Mesendoderm (in vitro differentiated cells): ENCODE measurements at regions not wholly inside any gene's neighbourhood (a gene's known extent, or its start where the extent isn't known, plus 50 kb on each side); places are given as distances from the start of the nearest gene placed in this dataset.
A peak's percentile ranks its signal among the peaks of the same experiment; 100 is the strongest.

Source experiments
- DNase-seq: peaks from one replicate; pipeline ENCODE4 v3.0.0; 2013
- H2AK5ac ChIP-seq: 2 replicates; pipeline ENCODE4 v1.6.1; 2013; ENCODE audit warnings: low read length, inconsistent platforms
- H2BK120ac ChIP-seq: 2 replicates; pipeline ENCODE4 v1.6.1; 2013; ENCODE audit warnings: low read depth, mild to moderate bottlenecking, low read length, moderate library complexity, mixed read lengths
- H2BK15ac ChIP-seq: replicated peaks from 2 replicates; pipeline ENCODE4 v1.6.1; 2013; ENCODE audit warnings: low read depth, mild to moderate bottlenecking, moderate library complexity
- H2BK5ac ChIP-seq: 2 replicates; pipeline ENCODE4 v1.6.1; 2013; ENCODE audit warnings: low read length, inconsistent platforms
- H3K18ac ChIP-seq: 2 replicates; pipeline ENCODE4 v1.6.1; 2013; ENCODE audit warnings: mild to moderate bottlenecking, low read length, mixed read lengths
- H3K23ac ChIP-seq: one replicate; pipeline ENCODE4 v1.6.1; 2013; ENCODE audit warnings: low read length
- H3K27ac ChIP-seq: 2 replicates; pipeline ENCODE4 v1.5.1; 2013; ENCODE audit warnings: low read depth, mild to moderate bottlenecking, inconsistent platforms, low read length, moderate library complexity
- H3K27me3 ChIP-seq: 2 replicates; pipeline ENCODE4 v1.6.1; 2013; ENCODE audit warnings: low read length, control low read depth, mild to moderate bottlenecking, inconsistent platforms; ENCODE audit not compliant: insufficient read depth, poor library complexity
- H3K36me3 ChIP-seq: 2 replicates; pipeline ENCODE4 v1.6.1; 2013; ENCODE audit warnings: low read length, inconsistent platforms; ENCODE audit not compliant: control insufficient read depth, insufficient read depth
- H3K4ac ChIP-seq: one replicate; pipeline ENCODE4 v1.6.1; 2013; ENCODE audit warnings: low read depth, mild to moderate bottlenecking, low read length, moderate library complexity
- H3K4me1 ChIP-seq: 2 replicates; pipeline ENCODE4 v1.6.1; 2013; ENCODE audit warnings: low read depth, low read length, inconsistent platforms; ENCODE audit not compliant: control insufficient read depth
- H3K4me2 ChIP-seq: 2 replicates; pipeline ENCODE4 v1.6.1; 2013; ENCODE audit warnings: low read length
- H3K4me3 ChIP-seq: 2 replicates; pipeline ENCODE4 v1.5.1; 2013; ENCODE audit warnings: mild to moderate bottlenecking, low read length
- H3K56ac ChIP-seq: one replicate; pipeline ENCODE4 v1.6.1; 2013; ENCODE audit warnings: low read length
- H3K79me1 ChIP-seq: 2 replicates; pipeline ENCODE4 v1.6.1; 2013; ENCODE audit warnings: low read length, inconsistent platforms
- H3K79me2 ChIP-seq: 2 replicates; pipeline ENCODE4 v1.6.1; 2013; ENCODE audit warnings: mild to moderate bottlenecking, low read length; ENCODE audit not compliant: control insufficient read depth, insufficient read depth
- H3K9ac ChIP-seq: 2 replicates; pipeline ENCODE4 v1.6.1; 2013; ENCODE audit warnings: low read length, inconsistent platforms
- H4K5ac ChIP-seq: one replicate; pipeline ENCODE4 v1.6.1; 2013; ENCODE audit warnings: low read length
- H4K8ac ChIP-seq: one replicate; pipeline ENCODE4 v1.6.1; 2013; ENCODE audit warnings: low read depth, mild to moderate bottlenecking, control low read depth, low read length, moderate library complexity
- WGBS: extraction: QIAGEN DNeasy Blood & Tissue Kit; methylation state at CpG from one replicate; pipeline ENCODE4 v1.1.7; 2013; ENCODE audit warnings: low lambda C conversion rate, missing lambda C conversion rate; ENCODE audit not compliant: insufficient coverage; ENCODE audit errors: extremely low coverage; 5-methylcytosine and 5-hydroxymethylcytosine counted together

GRCh38 chr9:107874591-107875369 lies 385.2 kb upstream of the KLF4 start:
- Histone ChIP-seq H2AK5ac (no peak overlapping the region), H3K36me3 (no peaks in the 10 kb centered on the region), H2BK15ac (no peak overlapping the region), H3K4me1 (peaks cover 6% of the 10 kb centered on the region), H4K8ac (no peak overlapping the region), H3K4me2 (no peak overlapping the region), H3K79me1 (no peaks in the 10 kb centered on the region), H3K27ac (no peak overlapping the region), H3K4ac (no peak overlapping the region), H4K5ac (no peak overlapping the region), H3K4me3 (no peak overlapping the region), H3K56ac (no peak overlapping the region), H3K23ac (no peak overlapping the region), H3K27me3 (no peaks in the 10 kb centered on the region), H2BK120ac (no peak overlapping the region), H3K18ac (no peak overlapping the region), H3K9ac (no peak overlapping the region), H2BK5ac (no peak overlapping the region), H3K79me2 (no peaks in the 10 kb centered on the region)
- no peak for DNase-seq
- no CpG with 5 or more reads among the region's 14 CpGs for WGBS

GRCh38 chr9:107874137-107874536 lies 384.6 kb upstream of the KLF4 start:
- no CpG with 5 or more reads among the region's 3 CpGs for WGBS

GRCh38 chr9:107872457-107873192 lies 383.1 kb upstream of the KLF4 start:
- DNase-seq, result peak; percentile 58
- no peak overlapping the region for H3K56ac ChIP-seq
- no peak overlapping the region for H3K23ac ChIP-seq
- H3K27ac ChIP-seq, result no peak overlapping the region
- no peak overlapping the region for H3K4me2 ChIP-seq
- H3K27me3 ChIP-seq, result no peaks in the 10 kb centered on the region
- no peak overlapping the region for H2AK5ac ChIP-seq
- peaks cover 6% of the 10 kb centered on the region for H3K4me1 ChIP-seq
- H3K18ac ChIP-seq, result no peak overlapping the region
- no peak overlapping the region for H2BK5ac ChIP-seq
- no peak overlapping the region for H4K8ac ChIP-seq
- H2BK15ac ChIP-seq, result no peak overlapping the region
- no peak overlapping the region for H3K4ac ChIP-seq
- H3K4me3 ChIP-seq, result no peak overlapping the region
- H2BK120ac ChIP-seq, result no peak overlapping the region
- no peaks in the 10 kb centered on the region for H3K79me2 ChIP-seq
- H3K9ac ChIP-seq, result no peak overlapping the region
- H3K79me1 ChIP-seq, result no peaks in the 10 kb centered on the region
- no peak overlapping the region for H4K5ac ChIP-seq
- no peaks in the 10 kb centered on the region for H3K36me3 ChIP-seq
- WGBS, result no CpG with 5 or more reads among the region's 3 CpGs

More at GRCh38 chr9:107874137-107874536, 384.6 kb upstream of the KLF4 start:
- H3K79me2 ChIP-seq, result no peaks in the 10 kb centered on the region
- H3K4me3 ChIP-seq, result no peak overlapping the region
- no peaks in the 10 kb centered on the region for H3K27me3 ChIP-seq
- H3K79me1 ChIP-seq, result no peaks in the 10 kb centered on the region
- no peak overlapping the region for H3K4me2 ChIP-seq
- no peak overlapping the region for H3K56ac ChIP-seq
- H2BK120ac ChIP-seq, result no peak overlapping the region
- no peak for DNase-seq
- no peak overlapping the region for H4K8ac ChIP-seq
- H3K36me3 ChIP-seq, result no peaks in the 10 kb centered on the region
- H3K27ac ChIP-seq, result no peak overlapping the region
- no peak overlapping the region for H3K4ac ChIP-seq
- H3K23ac ChIP-seq, result no peak overlapping the region
- no peak overlapping the region for H3K18ac ChIP-seq
- no peak overlapping the region for H3K9ac ChIP-seq
- no peak overlapping the region for H2BK15ac ChIP-seq
- H2BK5ac ChIP-seq, result no peak overlapping the region
- no peak overlapping the region for H2AK5ac ChIP-seq
- H3K4me1 ChIP-seq, result peaks cover 6% of the 10 kb centered on the region
- H4K5ac ChIP-seq, result no peak overlapping the region

GRCh38 chr9:107870927-107871680 lies 381.5 kb upstream of the KLF4 start:
- Histone ChIP-seq H4K8ac (no peak overlapping the region), H3K4me2 (no peak overlapping the region), H4K5ac (no peak overlapping the region), H3K56ac (no peak overlapping the region), H3K36me3 (no peaks in the 10 kb centered on the region), H3K23ac (no peak overlapping the region), H3K4me1 (peaks cover 6% of the 10 kb centered on the region), H2AK5ac (no peak overlapping the region), H3K27me3 (no peaks in the 10 kb centered on the region), H3K9ac (no peak overlapping the region), H3K4ac (no peak overlapping the region), H2BK15ac (no peak overlapping the region), H2BK120ac (no peak overlapping the region), H2BK5ac (no peak overlapping the region), H3K18ac (no peak overlapping the region), H3K4me3 (no peak overlapping the region), H3K79me2 (no peaks in the 10 kb centered on the region), H3K27ac (no peak overlapping the region), H3K79me1 (no peaks in the 10 kb centered on the region)
- DNase-seq, result no peak
- WGBS, result no CpG with 5 or more reads among the region's 3 CpGs

- no peak overlapping the region for H3K23ac ChIP-seq
These were observed 380.7 kb upstream of the KLF4 start for GRCh38 chr9:107870221-107870620.

More at GRCh38 chr9:107870221-107870620, 380.7 kb upstream of the KLF4 start:
- H2AK5ac ChIP-seq, result no peak overlapping the region
- H2BK5ac ChIP-seq, result no peak overlapping the region
- DNase-seq, result no peak
- no peak overlapping the region for H3K4ac ChIP-seq
- no peak overlapping the region for H3K9ac ChIP-seq
- H3K27ac ChIP-seq, result no peak overlapping the region
- H4K8ac ChIP-seq, result no peak overlapping the region
- H3K79me1 ChIP-seq, result no peaks in the 10 kb centered on the region
- H2BK120ac ChIP-seq, result no peak overlapping the region
- no peak overlapping the region for H3K56ac ChIP-seq
- no peaks in the 10 kb centered on the region for H3K79me2 ChIP-seq
- no peak overlapping the region for H3K4me2 ChIP-seq
- no peak overlapping the region for H3K18ac ChIP-seq
- no peak overlapping the region for H2BK15ac ChIP-seq
- no peaks in the 10 kb centered on the region for H3K36me3 ChIP-seq
- no peak overlapping the region for H4K5ac ChIP-seq
- peaks cover 6% of the 10 kb centered on the region for H3K4me1 ChIP-seq
- H3K27me3 ChIP-seq, result no peaks in the 10 kb centered on the region
- H3K4me3 ChIP-seq, result no peak overlapping the region
- no CpG with 5 or more reads among the region's 6 CpGs for whole genome bisulfite sequencing
